SK-N-MC (cell line): ENCODE measurements at regions not wholly inside any gene's neighbourhood (a gene's known extent, or its start where the extent isn't known, plus 50 kb on each side); places are given as distances from the start of the nearest gene placed in this dataset.

Experiments used
- EZH2 ChIP-seq: fragments of 200-600 bp; sonication (generic); IDR thresholded peaks from one replicate; pipeline ENCODE4 v1.6.1; 2017; ENCODE audit warnings: antibody characterized with exemption
- FOXP2 ChIP-seq: optimal IDR thresholded peaks from 2 replicates; pipeline ENCODE3; 2011; ENCODE audit warnings: mild to moderate bottlenecking, moderate library complexity; ENCODE audit not compliant: insufficient read depth; ENCODE audit errors: extremely low read length, control extremely low read depth
- POLR2AphosphoS5 ChIP-seq: IDR thresholded peaks from 2 replicates; pipeline ENCODE4 v1.6.1; 2012; ENCODE audit warnings: mild to moderate bottlenecking, low read depth, low read length, borderline replicate concordance

GRCh38 chr4:92111493-92111892 is 192.3 kb upstream of the GRID2 start:
- TF ChIP-seq FOXP2 (no peak), POLR2AphosphoS5 (no peak), EZH2 (no peak)
